Rectal smooth muscle tissue (tissue), 1 donor: ENCODE measurements at regions not wholly inside any gene's neighbourhood (a gene's known extent, or its start where the extent isn't known, plus 50 kb on each side); places are given as distances from the start of the nearest gene placed in this dataset.

ENCODE experiments used
- H3K27ac ChIP-seq: one replicate; pipeline ENCODE4 v1.7.0; 2013; ENCODE audit warnings: low read depth, low read length, inconsistent platforms
- H3K27me3 ChIP-seq: one replicate; pipeline ENCODE4 v1.7.0; 2013; ENCODE audit warnings: low read length; ENCODE audit not compliant: control insufficient read depth, insufficient read depth
- H3K36me3 ChIP-seq: one replicate; pipeline ENCODE4 v1.7.0; 2013; ENCODE audit warnings: low read length; ENCODE audit not compliant: control insufficient read depth, insufficient read depth
- H3K4me1 ChIP-seq: one replicate; pipeline ENCODE4 v1.7.0; 2013; ENCODE audit warnings: low read length; ENCODE audit not compliant: control insufficient read depth, insufficient read depth
- H3K4me3 ChIP-seq: one replicate; pipeline ENCODE4 v1.7.0; 2013; ENCODE audit warnings: low read length
- H3K9ac ChIP-seq: one replicate; pipeline ENCODE4 v1.7.0; 2013; ENCODE audit warnings: low read length

- Histone ChIP-seq H3K27ac (no peak overlapping the region), H3K4me1 (no peaks in the 10 kb centered on the region), H3K9ac (no peak overlapping the region), H3K4me3 (no peak overlapping the region), H3K36me3 (no peaks in the 10 kb centered on the region), H3K27me3 (no peaks in the 10 kb centered on the region)
These were observed 106.5 kb downstream of the CDH26 start for GRCh38 chr20:60064554-60065196.

DNA sequence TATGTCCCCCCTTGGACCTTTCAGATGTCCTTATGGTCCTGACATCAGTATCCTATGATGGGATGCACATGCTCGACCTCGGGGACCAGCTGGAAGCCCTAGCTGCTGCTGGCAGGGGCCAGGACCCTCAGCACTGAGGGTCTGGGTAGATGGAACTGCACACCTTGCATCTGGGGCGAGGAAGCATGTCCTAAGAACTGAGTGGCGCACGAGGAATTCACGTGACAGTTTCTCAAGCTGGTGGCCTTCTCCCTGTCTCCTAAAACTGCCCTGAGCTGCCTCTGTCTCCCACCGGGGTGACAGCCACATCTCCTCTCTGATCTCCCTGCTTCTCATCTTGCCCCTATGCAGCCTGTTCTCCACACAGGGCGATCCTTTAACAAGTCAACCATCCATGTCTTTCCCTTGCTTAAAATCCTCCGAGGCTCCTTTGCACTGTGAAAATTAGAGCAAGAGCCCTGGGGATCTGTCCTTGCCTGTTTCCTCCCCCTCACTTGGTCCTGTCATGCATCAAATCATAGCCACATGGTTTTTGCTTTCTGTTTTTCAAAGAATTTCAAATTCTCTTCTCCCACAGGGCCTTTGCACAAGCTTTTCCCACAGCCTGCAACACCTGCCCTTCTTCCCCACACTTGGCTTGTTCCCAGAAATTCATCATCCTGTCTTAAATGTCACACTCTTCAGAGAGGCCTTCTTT lies 107.7 kb downstream of the CDH26 start:
- Histone ChIP-seq H3K27ac (no peak overlapping the region), H3K9ac (no peak overlapping the region), H3K36me3 (no peaks in the 10 kb centered on the region), H3K27me3 (no peaks in the 10 kb centered on the region), H3K4me1 (no peaks in the 10 kb centered on the region), H3K4me3 (no peak overlapping the region)

- Histone ChIP-seq H3K36me3 (no peaks in the 10 kb centered on the region), H3K9ac (no peak overlapping the region), H3K27me3 (no peaks in the 10 kb centered on the region), H3K4me1 (no peaks in the 10 kb centered on the region), H3K27ac (no peak overlapping the region), H3K4me3 (no peak overlapping the region)
These were observed 108.2 kb downstream of the CDH26 start for GRCh38 chr20:60066438-60066823.

GRCh38 chr20:60068509-60068908 lies 110.3 kb downstream of the CDH26 start:
- no peak overlapping the region for H3K4me3 ChIP-seq
- H3K27me3 ChIP-seq: no peaks in the 10 kb centered on the region
- H3K9ac ChIP-seq: no peak overlapping the region
- H3K27ac ChIP-seq: no peak overlapping the region
- H3K36me3 ChIP-seq: no peaks in the 10 kb centered on the region
- no peaks in the 10 kb centered on the region for H3K4me1 ChIP-seq

DNA sequence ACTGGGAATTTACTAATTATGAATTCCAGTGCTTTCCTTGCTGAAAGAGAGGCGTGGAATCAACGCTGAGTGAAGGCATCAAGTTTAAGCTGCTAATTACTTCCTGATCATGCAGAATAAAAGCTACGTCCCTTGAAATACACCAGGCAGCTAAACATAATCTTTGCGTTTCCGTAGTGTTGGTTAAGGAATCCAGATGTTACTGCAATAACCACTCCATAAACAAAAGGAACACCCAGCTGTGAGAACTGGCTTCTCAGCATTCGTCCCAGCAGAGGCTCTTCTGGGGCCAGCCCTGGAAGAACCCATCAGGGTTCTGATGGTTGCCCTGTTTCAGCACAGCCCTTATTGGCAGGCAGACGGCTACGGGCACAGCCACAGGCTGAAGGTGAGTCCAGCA lies 111.4 kb downstream of the CDH26 start:
- H3K4me1 ChIP-seq: no peaks in the 10 kb centered on the region
- H3K4me3 ChIP-seq: no peak overlapping the region
- no peaks in the 10 kb centered on the region for H3K36me3 ChIP-seq
- H3K27ac ChIP-seq: no peak overlapping the region
- no peak overlapping the region for H3K9ac ChIP-seq
- H3K27me3 ChIP-seq: no peaks in the 10 kb centered on the region

DNA sequence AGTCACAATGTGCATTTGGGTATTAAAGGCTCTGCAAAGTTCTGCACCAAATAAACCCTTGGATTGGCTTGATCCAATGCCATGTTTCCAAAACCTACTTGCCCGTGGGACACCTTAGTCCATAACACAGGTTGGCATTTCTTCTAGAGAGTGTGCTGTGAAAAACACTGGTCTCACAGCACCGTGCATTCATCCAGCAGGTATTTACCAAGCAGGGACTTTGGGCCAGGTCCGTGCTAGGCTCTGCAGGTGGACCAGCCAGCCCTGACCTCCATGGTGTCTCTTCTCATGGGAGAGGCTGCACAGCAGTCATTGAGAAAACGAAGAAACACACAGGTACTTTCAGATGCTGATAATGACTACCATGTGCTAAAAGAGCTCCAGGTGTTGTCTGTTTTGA lies 112.6 kb downstream of the CDH26 start:
- H3K9ac ChIP-seq: no peak overlapping the region
- H3K4me3 ChIP-seq: no peak overlapping the region
- H3K27me3 ChIP-seq: no peaks in the 10 kb centered on the region
- no peak overlapping the region for H3K27ac ChIP-seq
- H3K4me1 ChIP-seq: no peaks in the 10 kb centered on the region
- no peaks in the 10 kb centered on the region for H3K36me3 ChIP-seq

GRCh38 chr20:60071965-60072364 lies 113.7 kb downstream of the CDH26 start:
- Histone ChIP-seq H3K36me3 (no peaks in the 10 kb centered on the region), H3K4me1 (no peaks in the 10 kb centered on the region), H3K4me3 (no peak overlapping the region), H3K9ac (no peak overlapping the region), H3K27me3 (no peaks in the 10 kb centered on the region), H3K27ac (no peak overlapping the region)

DNA sequence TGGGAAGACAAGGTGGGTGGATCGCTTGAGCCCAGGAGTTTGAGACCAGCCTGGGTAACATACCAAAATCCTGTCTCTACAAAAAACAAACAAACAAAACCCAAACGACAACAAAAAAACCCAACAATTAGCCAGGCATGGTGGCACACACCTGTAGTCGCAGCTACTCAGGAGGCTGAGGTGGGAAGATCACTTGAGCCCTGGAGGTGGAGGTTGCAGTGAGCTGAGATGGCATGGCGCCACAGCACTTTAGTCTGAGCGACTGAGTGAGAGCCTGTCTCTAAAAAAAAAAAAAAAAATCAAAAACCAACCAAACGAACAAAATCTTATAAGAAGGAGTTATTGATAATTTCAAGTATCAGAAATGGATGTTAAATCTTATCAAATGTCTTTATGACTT lies 114.9 kb downstream of the CDH26 start:
- Histone ChIP-seq H3K4me1 (no peaks in the 10 kb centered on the region), H3K9ac (no peak overlapping the region), H3K4me3 (no peak overlapping the region), H3K27ac (no peak overlapping the region), H3K36me3 (no peaks in the 10 kb centered on the region), H3K27me3 (no peaks in the 10 kb centered on the region)

DNA sequence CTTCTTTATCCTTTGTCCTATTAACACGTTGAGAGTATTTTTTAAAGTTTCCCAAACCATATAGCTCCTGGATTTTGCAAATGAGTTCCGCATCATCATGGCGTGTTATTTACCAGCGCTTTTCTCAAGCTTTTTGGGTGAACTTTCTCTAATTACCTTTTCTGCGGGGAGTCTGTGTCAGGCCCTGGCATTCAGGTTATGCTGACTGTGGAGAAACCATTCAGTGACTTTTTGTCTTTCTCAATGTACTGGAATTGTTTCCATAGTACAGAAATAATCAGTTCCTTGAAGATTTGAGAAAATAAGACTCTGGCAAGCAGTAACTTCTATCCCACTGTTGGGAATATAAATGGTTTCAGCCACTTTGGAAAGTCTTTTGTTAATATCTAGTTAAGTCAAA lies 115.3 kb downstream of the CDH26 start:
- Histone ChIP-seq H3K4me1 (no peaks in the 10 kb centered on the region), H3K27me3 (no peaks in the 10 kb centered on the region), H3K4me3 (no peak overlapping the region), H3K36me3 (no peaks in the 10 kb centered on the region), H3K9ac (no peak overlapping the region), H3K27ac (no peak overlapping the region)

DNA sequence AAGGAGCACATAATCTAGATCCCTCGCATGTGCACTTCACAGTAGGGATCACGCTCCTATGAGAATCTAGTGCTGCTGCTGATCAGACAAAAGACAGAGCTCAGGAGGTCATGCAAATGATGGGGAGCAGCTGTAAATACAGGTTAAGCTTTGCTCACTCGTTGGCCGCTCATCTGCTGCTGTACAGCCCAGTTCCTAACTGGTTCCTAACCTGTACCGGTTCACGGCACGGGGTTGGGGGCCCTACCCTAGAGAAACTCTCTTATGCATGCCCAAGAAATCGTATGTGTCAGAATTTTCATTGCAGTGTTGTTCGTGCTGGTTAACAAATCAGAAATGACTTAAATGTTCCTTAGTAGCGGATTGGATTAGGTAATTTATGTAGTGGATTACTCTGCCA lies 116.1 kb downstream of the CDH26 start:
- no peak overlapping the region for H3K9ac ChIP-seq
- H3K27ac ChIP-seq: no peak overlapping the region
- no peaks in the 10 kb centered on the region for H3K27me3 ChIP-seq
- no peaks in the 10 kb centered on the region for H3K4me1 ChIP-seq
- no peak overlapping the region for H3K4me3 ChIP-seq
- H3K36me3 ChIP-seq: no peaks in the 10 kb centered on the region

DNA sequence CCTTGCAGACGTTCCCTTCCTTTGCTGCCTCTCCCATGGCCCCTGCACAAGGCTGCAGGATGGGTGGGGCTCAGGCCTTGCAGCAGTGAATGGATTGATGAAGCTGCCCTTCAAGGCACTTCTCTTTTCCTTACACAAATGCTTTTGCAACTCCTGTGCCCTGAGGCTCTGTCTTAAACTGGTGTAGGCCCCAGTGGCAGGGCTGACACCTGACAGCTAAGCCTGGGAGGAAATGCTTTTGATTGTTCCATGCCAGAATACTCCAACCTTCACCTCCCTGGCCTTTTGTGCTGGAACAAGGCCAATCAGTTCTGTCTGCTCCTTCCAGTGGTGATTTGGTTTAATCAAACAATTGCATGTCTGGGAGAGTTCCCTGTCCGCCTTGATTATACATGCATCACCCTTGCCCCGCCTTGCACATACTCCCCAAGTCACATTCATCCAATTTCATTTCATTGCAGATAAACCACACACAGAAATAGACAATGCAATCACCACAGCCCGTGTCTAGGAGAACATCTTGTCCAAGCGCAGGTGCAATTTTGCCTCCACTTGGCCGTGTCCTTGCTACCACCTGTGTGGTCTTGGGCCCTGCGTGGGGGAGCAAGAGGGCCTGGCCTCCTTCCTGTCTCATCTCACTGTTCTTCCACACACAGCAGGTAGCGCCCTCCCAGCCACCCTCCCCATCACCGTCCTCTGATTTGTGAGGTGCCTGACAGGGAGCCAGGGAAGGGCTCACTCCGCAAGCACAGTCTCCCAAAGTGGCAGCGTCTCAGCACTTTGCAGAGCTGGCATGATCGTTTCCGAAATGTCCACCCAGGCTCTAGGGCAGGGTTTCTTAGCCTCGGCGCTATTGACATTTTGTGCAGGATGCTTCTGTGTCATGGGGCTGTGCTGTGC lies 120.4 kb downstream of the CDH26 start:
- Histone ChIP-seq H3K9ac (no peak overlapping the region), H3K36me3 (no peaks in the 10 kb centered on the region), H3K4me1 (no peaks in the 10 kb centered on the region), H3K27me3 (no peaks in the 10 kb centered on the region), H3K4me3 (no peak overlapping the region), H3K27ac (no peak overlapping the region)

DNA sequence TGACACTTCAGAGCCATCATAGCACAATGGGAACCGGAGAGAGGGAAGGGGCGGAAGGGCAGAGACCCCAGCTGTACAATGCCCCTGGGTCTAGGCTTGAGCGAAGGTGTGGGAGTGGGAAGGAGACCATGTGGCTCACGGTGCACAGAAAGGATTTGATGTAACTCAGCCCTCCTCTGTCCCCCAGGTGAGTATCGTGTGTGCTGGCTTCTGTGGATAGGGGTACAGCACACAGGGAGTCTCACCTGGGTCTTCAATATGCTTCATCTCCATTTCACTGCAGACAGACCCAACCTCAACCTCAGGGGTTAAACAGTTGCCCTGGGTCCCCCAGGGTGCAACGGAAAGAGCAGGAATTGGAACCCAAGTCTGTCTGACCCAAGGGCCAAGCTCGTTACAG lies 122.2 kb downstream of the CDH26 start:
- no peak overlapping the region for H3K27ac ChIP-seq
- H3K9ac ChIP-seq: no peak overlapping the region
- no peaks in the 10 kb centered on the region for H3K27me3 ChIP-seq
- no peaks in the 10 kb centered on the region for H3K36me3 ChIP-seq
- H3K4me1 ChIP-seq: no peaks in the 10 kb centered on the region
- H3K4me3 ChIP-seq: no peak overlapping the region
